ENCODE measurements at regions not wholly inside any gene's neighbourhood (a gene's known extent, or its start where the extent isn't known, plus 50 kb on each side); places are given as distances from the start of the nearest gene placed in this dataset.

DNA sequence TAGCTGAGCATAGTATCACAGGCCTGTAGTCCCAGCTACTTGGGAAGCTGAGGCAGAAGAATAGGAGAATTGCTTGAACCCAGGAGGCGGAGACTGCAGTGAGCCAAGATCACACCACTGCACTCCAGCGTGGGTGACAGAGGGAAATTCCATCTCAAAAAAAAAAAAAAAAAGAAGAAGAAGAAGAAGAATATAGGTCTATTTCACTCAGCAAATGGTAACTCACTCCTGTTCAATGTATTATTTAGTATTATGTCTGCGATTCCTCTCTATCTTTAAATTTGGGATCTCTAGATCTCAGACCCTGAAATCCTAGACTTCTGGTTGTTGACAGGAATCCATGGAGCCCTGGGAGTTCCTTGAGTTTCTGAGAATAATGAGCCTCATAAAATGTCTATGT, 98.6 kb downstream of the HFE start:
- TF ChIP-seq, protein P1, sequence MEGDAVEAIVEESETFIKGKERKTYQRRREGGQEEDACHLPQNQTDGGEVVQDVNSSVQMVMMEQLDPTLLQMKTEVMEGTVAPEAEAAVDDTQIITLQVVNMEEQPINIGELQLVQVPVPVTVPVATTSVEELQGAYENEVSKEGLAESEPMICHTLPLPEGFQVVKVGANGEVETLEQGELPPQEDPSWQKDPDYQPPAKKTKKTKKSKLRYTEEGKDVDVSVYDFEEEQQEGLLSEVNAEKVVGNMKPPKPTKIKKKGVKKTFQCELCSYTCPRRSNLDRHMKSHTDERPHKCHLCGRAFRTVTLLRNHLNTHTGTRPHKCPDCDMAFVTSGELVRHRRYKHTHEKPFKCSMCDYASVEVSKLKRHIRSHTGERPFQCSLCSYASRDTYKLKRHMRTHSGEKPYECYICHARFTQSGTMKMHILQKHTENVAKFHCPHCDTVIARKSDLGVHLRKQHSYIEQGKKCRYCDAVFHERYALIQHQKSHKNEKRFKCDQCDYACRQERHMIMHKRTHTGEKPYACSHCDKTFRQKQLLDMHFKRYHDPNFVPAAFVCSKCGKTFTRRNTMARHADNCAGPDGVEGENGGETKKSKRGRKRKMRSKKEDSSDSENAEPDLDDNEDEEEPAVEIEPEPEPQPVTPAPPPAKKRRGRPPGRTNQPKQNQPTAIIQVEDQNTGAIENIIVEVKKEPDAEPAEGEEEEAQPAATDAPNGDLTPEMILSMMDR (IDR thresholded peaks at IDR 0.05; ENCODE audit: low read depth, low read length): no peak
- no peak for TF ChIP-seq EZH2phosphoT487 (IDR thresholded peaks at IDR 0.05; ENCODE audit: low read depth)
